Skeletal muscle satellite cell (primary cell): ENCODE measurements at regions not wholly inside any gene's neighbourhood (a gene's known extent, or its start where the extent isn't known, plus 50 kb on each side); places are given as distances from the start of the nearest gene placed in this dataset.
"Not testable (repeated sequence)": the region's sequence is repeated elsewhere in the genome, so short reads cannot be mapped to it uniquely, and the experiment has no call there.

ENCODE experiments used
- H3K27me3 ChIP-seq: 2 replicates; pipeline ENCODE4 v1.7.0; 2013; ENCODE audit warnings: low read length; ENCODE audit not compliant: control insufficient read depth, insufficient read depth
- H3K36me3 ChIP-seq: 2 replicates; pipeline ENCODE4 v1.7.0; 2013; ENCODE audit warnings: mild to moderate bottlenecking, control low read depth, low read length; ENCODE audit not compliant: insufficient read depth
- H3K4me1 ChIP-seq: 2 replicates; pipeline ENCODE4 v1.7.0; 2013; ENCODE audit warnings: low read length; ENCODE audit not compliant: control insufficient read depth, insufficient read depth
- H3K4me2 ChIP-seq: 2 replicates; pipeline ENCODE4 v1.7.0; 2013; ENCODE audit warnings: mild to moderate bottlenecking, low read length
- H3K4me3 ChIP-seq: 2 replicates; pipeline ENCODE4 v1.7.0; 2013; ENCODE audit warnings: low read length
- H3K9ac ChIP-seq: 2 replicates; pipeline ENCODE4 v1.7.0; 2013; ENCODE audit warnings: mild to moderate bottlenecking, low read depth, low read length, moderate library complexity
- H3K9me3 ChIP-seq: replicated peaks from 2 replicates; pipeline ENCODE4 v1.7.0; 2013; ENCODE audit warnings: mild to moderate bottlenecking, control low read depth, low read length

DNA sequence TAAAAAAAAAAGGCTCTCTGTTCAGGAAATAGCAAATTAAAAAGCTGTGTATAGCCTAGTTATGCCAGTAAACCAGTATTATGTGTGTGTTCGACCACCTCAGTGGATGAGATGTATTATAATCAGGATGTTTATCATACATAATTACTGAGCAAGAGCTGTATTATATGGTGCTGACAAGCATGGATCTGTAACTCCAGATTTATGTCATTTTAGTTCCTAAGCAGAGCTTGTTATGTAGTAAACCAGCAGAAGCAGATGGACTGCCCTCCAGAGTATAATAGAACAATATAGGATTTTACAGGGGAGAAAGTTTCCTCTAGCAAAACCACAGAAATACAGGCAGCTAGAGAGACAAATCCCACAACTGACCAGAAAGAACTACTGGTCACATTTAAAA is 627.4 kb upstream of the EPHA5 start:
- no peaks in the 10 kb centered on the region for H3K27me3 ChIP-seq

DNA sequence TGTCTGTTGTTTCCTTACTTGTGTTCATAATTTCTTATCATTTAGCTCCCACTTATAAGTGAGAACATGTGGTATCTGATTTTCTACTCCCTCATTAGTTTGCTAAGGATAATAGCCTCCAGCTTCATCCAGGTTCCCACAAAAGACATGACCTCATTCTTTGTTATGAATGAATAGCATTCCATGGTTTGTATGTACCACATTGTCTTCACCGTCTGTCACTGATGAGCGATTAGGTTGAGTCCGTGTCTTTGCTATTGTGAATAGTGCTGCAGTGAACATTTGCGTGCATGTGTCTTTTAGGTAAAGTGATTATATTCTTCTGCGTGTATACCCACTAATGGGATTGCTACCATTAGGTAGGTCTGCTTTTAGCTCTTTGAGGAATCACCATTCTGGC is 624.3 kb upstream of the EPHA5 start:
- Histone ChIP-seq H3K4me1 (no peaks in the 10 kb centered on the region), H3K9me3 (no peaks in the 10 kb centered on the region), H3K4me3 (no peak overlapping the region), H3K36me3 (no peaks in the 10 kb centered on the region), H3K4me2 (no peak overlapping the region), H3K27me3 (no peaks in the 10 kb centered on the region), H3K9ac (no peak overlapping the region)

More for the DNA sequence above, 627.4 kb upstream of the EPHA5 start:
- H3K9me3 ChIP-seq, result no peaks in the 10 kb centered on the region
- no peak overlapping the region for H3K9ac ChIP-seq
- no peaks in the 10 kb centered on the region for H3K36me3 ChIP-seq
- no peaks in the 10 kb centered on the region for H3K4me1 ChIP-seq
- H3K4me3 ChIP-seq, result no peak overlapping the region
- no peak overlapping the region for H3K4me2 ChIP-seq

DNA sequence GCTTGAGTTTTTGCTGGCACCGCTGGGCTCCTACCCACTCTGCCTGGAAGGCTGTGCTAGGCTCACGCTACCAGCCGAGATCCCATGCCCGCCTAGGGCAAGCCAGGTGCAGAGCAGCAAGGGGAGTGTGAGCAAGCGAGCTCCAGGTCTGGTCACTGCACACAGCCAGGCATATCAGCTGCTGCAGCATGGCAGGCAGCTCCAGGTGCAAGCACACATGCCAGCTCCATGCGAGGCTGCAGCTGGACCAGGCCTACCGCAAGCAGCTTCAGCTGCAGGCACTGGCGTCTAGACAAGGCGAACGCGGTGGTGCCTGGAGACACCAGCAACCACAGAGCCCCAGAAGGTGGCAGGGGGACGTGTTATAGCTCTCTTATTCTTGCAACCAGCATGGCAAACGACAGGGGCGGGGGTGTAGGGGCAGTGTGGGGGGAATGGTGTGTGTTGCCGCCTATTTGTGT is 614.7 kb upstream of the EPHA5 start:
- H3K4me2 ChIP-seq, result no peak overlapping the region
- H3K9ac ChIP-seq, result no peak overlapping the region
- no peaks in the 10 kb centered on the region for H3K27me3 ChIP-seq
- H3K9me3 ChIP-seq, result no peaks in the 10 kb centered on the region
- no peaks in the 10 kb centered on the region for H3K4me1 ChIP-seq
- no peaks in the 10 kb centered on the region for H3K36me3 ChIP-seq
- no peak overlapping the region for H3K4me3 ChIP-seq

DNA sequence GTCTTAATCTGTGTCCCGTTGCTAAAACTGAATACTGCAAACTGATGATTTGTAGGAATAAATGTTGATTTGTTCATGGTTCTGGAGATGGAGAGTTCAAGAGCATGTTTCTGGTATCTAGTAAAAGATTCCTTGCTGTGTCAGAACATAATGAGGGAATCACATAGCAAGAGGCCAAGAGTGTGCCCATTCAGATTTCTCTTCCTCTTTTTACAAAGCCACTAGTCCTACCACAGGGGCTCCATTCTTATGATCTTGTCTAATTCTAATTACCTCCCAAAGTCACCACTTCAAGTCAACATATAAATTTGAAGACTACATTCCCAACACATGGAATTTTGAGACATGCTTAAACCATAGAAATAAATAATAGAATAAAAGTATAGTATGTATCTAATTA is 608.8 kb upstream of the EPHA5 start:
- H3K9ac ChIP-seq, result no peak overlapping the region

DNA sequence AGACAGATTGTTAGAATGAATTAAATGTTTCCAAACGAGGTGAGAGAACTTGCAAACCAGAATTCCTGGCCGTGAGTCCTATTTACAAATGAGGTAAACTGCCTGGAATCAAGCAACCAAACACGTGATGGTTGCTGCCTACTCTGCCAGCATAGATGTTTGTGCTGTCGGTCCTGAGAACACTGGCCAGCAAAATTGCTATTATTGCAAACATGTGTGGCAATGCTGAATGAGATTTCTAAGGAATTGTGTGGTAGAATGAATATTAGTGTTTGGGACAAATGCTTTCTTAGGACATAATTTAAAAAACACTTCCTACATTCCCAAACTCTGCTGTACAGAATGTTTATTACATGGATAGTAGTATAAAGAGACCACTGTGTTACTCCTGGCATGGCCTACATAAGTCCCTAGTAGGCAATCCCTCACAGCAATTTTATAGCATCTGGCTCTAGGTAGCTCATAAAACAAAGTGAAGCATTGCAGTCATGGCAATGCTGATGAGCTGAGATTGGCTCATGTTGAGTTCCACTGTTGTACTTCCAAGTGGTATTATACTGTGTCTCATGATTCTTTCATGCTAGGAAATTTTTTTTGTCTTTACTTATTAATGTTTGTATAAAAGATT is 605.2 kb upstream of the EPHA5 start:
- no peak overlapping the region for H3K4me3 ChIP-seq
- H3K4me2 ChIP-seq, result no peak overlapping the region
- no peaks in the 10 kb centered on the region for H3K36me3 ChIP-seq
- no peak overlapping the region for H3K9ac ChIP-seq
- H3K27me3 ChIP-seq, result no peaks in the 10 kb centered on the region
- H3K9me3 ChIP-seq, result no peaks in the 10 kb centered on the region
- no peaks in the 10 kb centered on the region for H3K4me1 ChIP-seq

More for the DNA sequence above, 608.8 kb upstream of the EPHA5 start:
- Histone ChIP-seq H3K4me1 (no peaks in the 10 kb centered on the region), H3K36me3 (no peaks in the 10 kb centered on the region), H3K9me3 (no peaks in the 10 kb centered on the region), H3K4me3 (no peak overlapping the region), H3K4me2 (no peak overlapping the region), H3K27me3 (no peaks in the 10 kb centered on the region)

DNA sequence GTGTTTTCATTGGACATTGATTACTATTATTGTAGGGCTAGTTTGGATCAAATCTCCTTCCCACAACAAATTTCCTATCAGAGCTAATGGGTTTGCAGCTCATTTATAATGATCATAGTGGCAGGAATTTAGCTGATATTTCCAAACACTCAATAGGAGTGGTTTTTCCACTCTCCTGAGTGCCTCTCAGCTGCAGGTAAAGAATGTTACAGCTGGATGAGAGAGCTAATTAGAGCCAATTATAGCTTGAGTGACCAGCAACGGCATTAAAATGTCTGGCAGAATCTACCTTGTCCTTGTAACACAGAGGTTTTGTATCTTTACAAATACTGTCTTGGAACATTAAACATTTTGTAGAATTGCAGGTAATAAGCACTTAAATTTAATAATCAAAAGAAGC is 602.8 kb upstream of the EPHA5 start:
- no peaks in the 10 kb centered on the region for H3K36me3 ChIP-seq
- no peaks in the 10 kb centered on the region for H3K9me3 ChIP-seq
- no peak overlapping the region for H3K4me2 ChIP-seq
- no peak overlapping the region for H3K9ac ChIP-seq
- H3K4me1 ChIP-seq, result no peaks in the 10 kb centered on the region
- H3K27me3 ChIP-seq, result no peaks in the 10 kb centered on the region
- no peak overlapping the region for H3K4me3 ChIP-seq

DNA sequence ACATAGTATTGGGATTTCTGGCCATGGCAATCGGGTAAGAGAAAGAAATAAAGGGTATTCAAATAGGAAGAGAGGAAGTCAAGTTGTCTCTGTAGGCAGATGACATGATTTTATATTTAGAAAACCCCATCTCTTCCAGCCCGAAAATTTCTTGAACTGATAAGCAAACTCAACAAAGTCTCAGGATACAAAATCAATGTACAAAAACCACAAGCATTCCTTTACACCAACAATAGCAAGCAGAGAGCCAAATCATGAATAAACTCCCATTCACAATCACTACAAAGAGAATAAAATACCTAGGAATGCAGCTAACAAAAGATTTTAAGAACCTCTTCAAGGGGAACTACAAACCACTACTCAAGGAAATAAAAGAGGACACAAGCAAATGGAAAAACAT is 600.1 kb upstream of the EPHA5 start:
- H3K4me1 ChIP-seq, H3K9ac ChIP-seq, H3K4me2 ChIP-seq, H3K4me3 ChIP-seq, H3K36me3 ChIP-seq, H3K27me3 ChIP-seq, H3K9me3 ChIP-seq: not testable (repeated sequence)

DNA sequence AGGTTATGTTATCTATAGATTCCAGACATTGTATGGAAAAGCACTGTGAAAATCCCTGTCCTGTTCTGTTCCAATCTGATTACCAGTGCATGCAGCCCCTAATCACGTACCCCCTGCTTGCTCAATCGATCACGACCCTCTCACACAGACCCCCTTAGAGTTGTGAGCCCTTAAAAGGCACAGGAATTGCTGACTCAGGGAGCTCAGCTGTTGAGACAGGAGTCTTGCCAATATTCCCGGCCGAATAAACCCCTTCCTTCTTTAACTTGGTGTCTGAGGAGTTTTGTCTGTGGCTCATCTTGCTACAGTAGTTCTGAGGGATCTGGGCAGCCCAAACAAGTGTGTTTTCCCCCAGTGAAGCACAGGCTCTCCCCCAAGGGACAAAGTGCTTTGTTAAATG is 596.3 kb upstream of the EPHA5 start:
- not testable (repeated sequence) for H3K4me3 ChIP-seq, H3K4me1 ChIP-seq, H3K4me2 ChIP-seq, H3K9me3 ChIP-seq, H3K9ac ChIP-seq, H3K27me3 ChIP-seq, H3K36me3 ChIP-seq

DNA sequence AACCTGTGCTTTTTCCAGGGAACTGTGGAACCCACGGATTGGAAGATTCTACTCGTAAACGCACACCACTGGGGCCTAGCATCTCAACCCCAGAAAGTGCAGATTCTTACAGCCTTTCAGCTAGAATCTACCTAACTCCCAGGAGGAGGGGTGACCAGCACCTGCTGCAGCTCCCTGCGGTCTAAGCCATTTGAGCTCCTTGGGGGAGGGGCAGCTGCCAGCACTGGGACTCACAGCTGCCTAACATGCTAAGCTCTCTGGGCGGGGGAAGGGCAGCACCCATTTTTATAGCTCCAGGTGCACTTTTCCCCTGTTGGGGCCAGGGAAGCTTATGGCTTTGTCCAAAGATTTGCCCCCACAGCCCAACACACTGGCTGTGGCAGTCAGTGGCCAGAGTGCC is 595.7 kb upstream of the EPHA5 start:
- no peaks in the 10 kb centered on the region for H3K36me3 ChIP-seq
- no peaks in the 10 kb centered on the region for H3K9me3 ChIP-seq
- no peaks in the 10 kb centered on the region for H3K27me3 ChIP-seq
- H3K4me2 ChIP-seq, result no peak overlapping the region
- no peak overlapping the region for H3K4me3 ChIP-seq
- H3K9ac ChIP-seq, result no peak overlapping the region
- H3K4me1 ChIP-seq, result no peaks in the 10 kb centered on the region

DNA sequence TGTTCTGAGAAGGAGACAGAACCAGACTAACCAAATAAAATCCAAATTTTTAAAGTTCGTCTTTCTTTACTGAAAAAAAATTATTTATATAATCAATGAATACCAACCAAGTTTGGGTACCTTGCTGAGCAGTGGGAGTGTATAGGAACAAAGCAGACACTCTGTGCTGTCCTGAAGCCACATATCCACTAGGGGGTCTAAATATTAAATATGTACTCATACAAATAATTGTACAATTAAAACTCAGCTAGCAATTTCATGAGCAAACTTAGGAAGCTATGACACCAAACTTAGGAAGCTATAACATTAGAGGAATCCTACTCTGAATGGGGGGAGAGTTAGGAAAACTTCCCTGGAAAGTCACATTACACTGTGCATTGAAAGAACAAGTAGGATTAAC is 582.0 kb upstream of the EPHA5 start:
- no peaks in the 10 kb centered on the region for H3K4me1 ChIP-seq
- H3K4me3 ChIP-seq, result no peak overlapping the region
- no peaks in the 10 kb centered on the region for H3K36me3 ChIP-seq
- H3K27me3 ChIP-seq, result no peaks in the 10 kb centered on the region
- H3K9me3 ChIP-seq, result no peaks in the 10 kb centered on the region
- no peak overlapping the region for H3K4me2 ChIP-seq
- no peak overlapping the region for H3K9ac ChIP-seq

DNA sequence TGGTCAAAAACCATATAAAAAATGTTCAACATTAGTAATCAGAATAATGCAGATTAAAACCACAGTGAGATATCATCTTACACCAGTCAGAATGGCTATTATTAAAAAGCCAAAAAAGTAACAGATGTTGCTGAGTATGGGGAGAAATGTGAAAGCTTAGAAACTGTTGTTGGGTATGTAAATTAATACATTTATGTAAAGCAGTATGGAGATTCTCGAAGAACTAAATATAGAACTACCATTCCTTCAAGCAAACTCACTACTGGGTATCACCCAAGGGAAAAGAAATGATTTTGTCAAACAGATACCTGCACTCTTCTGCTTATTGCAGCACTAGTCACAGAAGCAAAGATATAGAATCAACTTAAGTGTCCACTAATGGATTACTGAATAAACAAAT is 576.4 kb upstream of the EPHA5 start:
- H3K27me3 ChIP-seq, result no peaks in the 10 kb centered on the region
- H3K9ac ChIP-seq, result no peak overlapping the region

DNA sequence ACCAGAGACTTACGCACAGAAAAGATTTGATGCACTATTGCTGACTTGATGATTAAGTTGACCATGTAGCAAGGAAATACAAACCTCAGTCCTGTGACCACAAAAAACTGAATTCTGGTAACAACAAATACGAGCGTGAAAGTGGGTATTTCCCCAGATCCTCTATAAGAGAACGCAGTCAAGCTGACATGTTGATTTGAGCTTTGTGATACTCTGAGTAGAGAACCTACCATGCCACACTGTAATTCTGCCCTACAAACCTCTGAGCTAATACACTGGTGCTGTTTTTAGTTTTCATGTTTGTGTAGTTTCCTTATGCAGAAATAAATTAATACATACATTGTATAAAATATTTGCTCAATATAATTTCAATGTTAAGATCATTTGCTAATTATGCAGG is 565.6 kb upstream of the EPHA5 start:
- Histone ChIP-seq H3K9me3 (no peaks in the 10 kb centered on the region), H3K9ac (no peak overlapping the region), H3K4me2 (no peak overlapping the region), H3K27me3 (no peaks in the 10 kb centered on the region), H3K4me1 (no peaks in the 10 kb centered on the region), H3K4me3 (no peak overlapping the region), H3K36me3 (no peaks in the 10 kb centered on the region)

More for the DNA sequence above, 576.4 kb upstream of the EPHA5 start:
- no peaks in the 10 kb centered on the region for H3K4me1 ChIP-seq
- H3K9me3 ChIP-seq, result no peaks in the 10 kb centered on the region
- H3K36me3 ChIP-seq, result no peaks in the 10 kb centered on the region
- H3K4me3 ChIP-seq, result no peak overlapping the region
- H3K4me2 ChIP-seq, result no peak overlapping the region
